ENCODE measurements at regions not wholly inside any gene's neighbourhood (a gene's known extent, or its start where the extent isn't known, plus 50 kb on each side); places are given as distances from the start of the nearest gene placed in this dataset.
A peak's percentile ranks its signal among the peaks of the same experiment; 100 is the strongest.

- Histone ChIP-seq H3K4me1 (ENCODE audit: low read length) (no peaks in the 10 kb centered on the region; the same call in 1 of the 2 replicates), H3K4me2 (ENCODE audit: low read depth, low read length, poor library complexity, severe bottlenecking) (no peak overlapping the region), H3K36me3 (ENCODE audit: insufficient read depth, low read length) (no peaks in the 10 kb centered on the region), H3K27ac (ENCODE audit: low read length) (no peak overlapping the region), H2AFZ (ENCODE audit: low read length) (no peak overlapping the region), H3K9ac (ENCODE audit: low read length) (no peak overlapping the region), H3K27me3 (ENCODE audit: low read length) (no peaks in the 10 kb centered on the region), H3K79me2 (ENCODE audit: low read length) (no peaks in the 10 kb centered on the region), H3K9me2 (replicated peaks; ENCODE audit: insufficient read depth, low read length) (no peaks in the 10 kb centered on the region), H3K4me3 (ENCODE audit: low read length) (no peak overlapping the region), H3K9me3 (ENCODE audit: low read length) (no peaks in the 10 kb centered on the region), H4K20me1 (ENCODE audit: insufficient read depth, low read depth, low read length) (no peaks in the 10 kb centered on the region)
- DNase-seq, result no peak
Observed at GRCh38 chr11:19502691-19503253, 209.9 kb upstream of the NAV2 start.

- no peak overlapping the region for H2AFZ ChIP-seq (ENCODE audit: low read length)
- H3K27ac ChIP-seq (ENCODE audit: low read length), result no peak overlapping the region
- no peaks in the 10 kb centered on the region for H3K79me2 ChIP-seq (ENCODE audit: low read length)
- no peak overlapping the region for H3K4me2 ChIP-seq (ENCODE audit: low read depth, low read length, poor library complexity, severe bottlenecking)
- no peaks in the 10 kb centered on the region for H4K20me1 ChIP-seq (ENCODE audit: insufficient read depth, low read depth, low read length)
- H3K4me1 ChIP-seq (ENCODE audit: low read length), result no peaks in the 10 kb centered on the region; the same call in 1 of the 2 replicates
- no peaks in the 10 kb centered on the region for H3K36me3 ChIP-seq (ENCODE audit: insufficient read depth, low read length)
- no peaks in the 10 kb centered on the region for H3K9me2 ChIP-seq (replicated peaks; ENCODE audit: insufficient read depth, low read length)
- H3K9ac ChIP-seq (ENCODE audit: low read length), result no peak overlapping the region
- H3K4me3 ChIP-seq (ENCODE audit: low read length), result no peak overlapping the region
- no peak for DNase-seq
- H3K9me3 ChIP-seq (ENCODE audit: low read length), result no peaks in the 10 kb centered on the region
- H3K27me3 ChIP-seq (ENCODE audit: low read length), result no peaks in the 10 kb centered on the region
Observed at GRCh38 chr11:19501631-19502030, 211.0 kb upstream of the NAV2 start.

GRCh38 chr11:19499999-19500398 lies 212.6 kb upstream of the NAV2 start:
- H3K4me3 ChIP-seq (ENCODE audit: low read length), result no peak overlapping the region
- H3K9me2 ChIP-seq (replicated peaks; ENCODE audit: insufficient read depth, low read length), result no peaks in the 10 kb centered on the region
- no peaks in the 10 kb centered on the region for H4K20me1 ChIP-seq (ENCODE audit: insufficient read depth, low read depth, low read length)
- no peak overlapping the region for H2AFZ ChIP-seq (ENCODE audit: low read length)
- no peak for DNase-seq
- no peaks in the 10 kb centered on the region for H3K79me2 ChIP-seq (ENCODE audit: low read length)
- H3K27me3 ChIP-seq (ENCODE audit: low read length), result no peaks in the 10 kb centered on the region
- no peaks in the 10 kb centered on the region for H3K9me3 ChIP-seq (ENCODE audit: low read length)
- H3K36me3 ChIP-seq (ENCODE audit: insufficient read depth, low read length), result no peaks in the 10 kb centered on the region
- no peak overlapping the region for H3K27ac ChIP-seq (ENCODE audit: low read length)
- H3K4me2 ChIP-seq (ENCODE audit: low read depth, low read length, poor library complexity, severe bottlenecking), result no peak overlapping the region
- no peaks in the 10 kb centered on the region; the same call in 1 of the 2 replicates for H3K4me1 ChIP-seq (ENCODE audit: low read length)
- no peak overlapping the region for H3K9ac ChIP-seq (ENCODE audit: low read length)

GRCh38 chr11:19499026-19499669 lies 213.5 kb upstream of the NAV2 start:
- H3K9ac ChIP-seq (ENCODE audit: low read length), result no peak overlapping the region
- H3K27me3 ChIP-seq (ENCODE audit: low read length), result no peaks in the 10 kb centered on the region
- H3K79me2 ChIP-seq (ENCODE audit: low read length), result no peaks in the 10 kb centered on the region
- H3K4me3 ChIP-seq (ENCODE audit: low read length), result no peak overlapping the region
- H3K4me2 ChIP-seq (ENCODE audit: low read depth, low read length, poor library complexity, severe bottlenecking), result no peak overlapping the region
- no peak overlapping the region for H3K27ac ChIP-seq (ENCODE audit: low read length)
- H3K4me1 ChIP-seq (ENCODE audit: low read length), result peaks cover 1% of the 10 kb centered on the region
- no peak overlapping the region for H2AFZ ChIP-seq (ENCODE audit: low read length)
- no peaks in the 10 kb centered on the region for H3K9me2 ChIP-seq (replicated peaks; ENCODE audit: insufficient read depth, low read length)
- H3K36me3 ChIP-seq (ENCODE audit: insufficient read depth, low read length), result no peaks in the 10 kb centered on the region
- no peaks in the 10 kb centered on the region for H4K20me1 ChIP-seq (ENCODE audit: insufficient read depth, low read depth, low read length)
- no peak for DNase-seq
- H3K9me3 ChIP-seq (ENCODE audit: low read length), result no peaks in the 10 kb centered on the region

- no peaks in the 10 kb centered on the region for H3K36me3 ChIP-seq (ENCODE audit: insufficient read depth, low read length)
- H2AFZ ChIP-seq (ENCODE audit: low read length), result no peak overlapping the region
- no peak overlapping the region for H3K4me3 ChIP-seq (ENCODE audit: low read length)
- no peaks in the 10 kb centered on the region for H3K9me2 ChIP-seq (replicated peaks; ENCODE audit: insufficient read depth, low read length)
- H3K9ac ChIP-seq (ENCODE audit: low read length), result no peak overlapping the region
- no peak overlapping the region for H3K27ac ChIP-seq (ENCODE audit: low read length)
- no peaks in the 10 kb centered on the region for H3K9me3 ChIP-seq (ENCODE audit: low read length)
- no peaks in the 10 kb centered on the region for H3K79me2 ChIP-seq (ENCODE audit: low read length)
- peak overlapping the region; percentile 18 for H3K4me2 ChIP-seq (ENCODE audit: low read depth, low read length, poor library complexity, severe bottlenecking)
- no peaks in the 10 kb centered on the region for H3K27me3 ChIP-seq (ENCODE audit: low read length)
- H4K20me1 ChIP-seq (ENCODE audit: insufficient read depth, low read depth, low read length), result no peaks in the 10 kb centered on the region
- peak; percentile 65 for DNase-seq
- H3K4me1 ChIP-seq (ENCODE audit: low read length), result peaks cover 14% of the 10 kb centered on the region
Observed at GRCh38 chr11:19493446-19494213, 219.0 kb upstream of the NAV2 start.

GRCh38 chr11:19482319-19483100 lies 230.1 kb upstream of the NAV2 start:
- Histone ChIP-seq H3K27ac (ENCODE audit: low read length) (no peak overlapping the region), H3K36me3 (ENCODE audit: insufficient read depth, low read length) (no peaks in the 10 kb centered on the region), H3K4me1 (ENCODE audit: low read length) (no peaks in the 10 kb centered on the region), H4K20me1 (ENCODE audit: insufficient read depth, low read depth, low read length) (no peaks in the 10 kb centered on the region), H3K9me3 (ENCODE audit: low read length) (no peaks in the 10 kb centered on the region), H2AFZ (ENCODE audit: low read length) (no peak overlapping the region), H3K9ac (ENCODE audit: low read length) (no peak overlapping the region), H3K4me2 (ENCODE audit: low read depth, low read length, poor library complexity, severe bottlenecking) (no peak overlapping the region), H3K9me2 (replicated peaks; ENCODE audit: insufficient read depth, low read length) (no peaks in the 10 kb centered on the region), H3K79me2 (ENCODE audit: low read length) (no peaks in the 10 kb centered on the region), H3K4me3 (ENCODE audit: low read length) (no peak overlapping the region), H3K27me3 (ENCODE audit: low read length) (no peaks in the 10 kb centered on the region)
- no peak for DNase-seq

- H4K20me1 ChIP-seq (ENCODE audit: insufficient read depth, low read depth, low read length), result no peaks in the 10 kb centered on the region
Observed at GRCh38 chr11:19480540-19480939, 232.1 kb upstream of the NAV2 start.

GRCh38 chr11:19478891-19479290 lies 233.7 kb upstream of the NAV2 start:
- Histone ChIP-seq H3K9me3 (ENCODE audit: low read length) (no peaks in the 10 kb centered on the region), H3K36me3 (ENCODE audit: insufficient read depth, low read length) (no peaks in the 10 kb centered on the region), H3K79me2 (ENCODE audit: low read length) (no peaks in the 10 kb centered on the region), H3K4me2 (ENCODE audit: low read depth, low read length, poor library complexity, severe bottlenecking) (no peak overlapping the region), H4K20me1 (ENCODE audit: insufficient read depth, low read depth, low read length) (no peaks in the 10 kb centered on the region), H3K27ac (ENCODE audit: low read length) (no peak overlapping the region), H2AFZ (ENCODE audit: low read length) (no peak overlapping the region), H3K4me1 (ENCODE audit: low read length) (peaks cover 10% of the 10 kb centered on the region), H3K27me3 (ENCODE audit: low read length) (no peaks in the 10 kb centered on the region), H3K4me3 (ENCODE audit: low read length) (no peak overlapping the region), H3K9ac (ENCODE audit: low read length) (no peak overlapping the region), H3K9me2 (replicated peaks; ENCODE audit: insufficient read depth, low read length) (no peaks in the 10 kb centered on the region)
- no peak for DNase-seq

More at GRCh38 chr11:19480540-19480939, 232.1 kb upstream of the NAV2 start:
- DNase-seq, result no peak
- no peak overlapping the region for H2AFZ ChIP-seq (ENCODE audit: low read length)
- H3K4me2 ChIP-seq (ENCODE audit: low read depth, low read length, poor library complexity, severe bottlenecking), result no peak overlapping the region
- no peak overlapping the region for H3K4me3 ChIP-seq (ENCODE audit: low read length)
- no peaks in the 10 kb centered on the region for H3K36me3 ChIP-seq (ENCODE audit: insufficient read depth, low read length)
- no peak overlapping the region for H3K9ac ChIP-seq (ENCODE audit: low read length)
- H3K27ac ChIP-seq (ENCODE audit: low read length), result no peak overlapping the region
- H3K9me2 ChIP-seq (replicated peaks; ENCODE audit: insufficient read depth, low read length), result no peaks in the 10 kb centered on the region
- H3K9me3 ChIP-seq (ENCODE audit: low read length), result no peaks in the 10 kb centered on the region
- H3K79me2 ChIP-seq (ENCODE audit: low read length), result no peaks in the 10 kb centered on the region
- peaks cover under 1% of the 10 kb centered on the region for H3K4me1 ChIP-seq (ENCODE audit: low read length)
- H3K27me3 ChIP-seq (ENCODE audit: low read length), result no peaks in the 10 kb centered on the region
